ENCODE measurements at regions not wholly inside any gene's neighbourhood (a gene's known extent, or its start where the extent isn't known, plus 50 kb on each side); places are given as distances from the start of the nearest gene placed in this dataset.

- no TSS peak for BruUV-seq (replicated peaks)
- Histone ChIP-seq H3K27me3 (replicated peaks; ENCODE audit: insufficient read depth, low read depth, low read length, poor library complexity) (peaks cover 13% of the 10 kb centered on the region), H3K36me3 (ENCODE audit: insufficient read depth, low read length, poor library complexity, severe bottlenecking) (no peaks in the 10 kb centered on the region), H3K27ac (ENCODE audit: low read depth, low read length, poor library complexity, severe bottlenecking) (no peak overlapping the region), H3K4me1 (ENCODE audit: insufficient read depth, low read length, poor library complexity, severe bottlenecking) (no peaks in the 10 kb centered on the region), H3K9me3 (ENCODE audit: low read depth, low read length, poor library complexity, severe bottlenecking) (no peaks in the 10 kb centered on the region), H3K4me3 (ENCODE audit: low read depth, low read length, poor library complexity, severe bottlenecking) (no peak overlapping the region)
- TF ChIP-seq CTCF (conservative IDR thresholded peaks at IDR 0.05; ENCODE audit: low read depth, low read length) (no peak), EZH2 (IDR thresholded peaks at IDR 0.05; ENCODE audit: borderline replicate concordance, low read depth, low read length, poor library complexity, severe bottlenecking) (no peak)
- ChIA-PET CTCF (no interaction called here), POLR2A (ENCODE audit: low non-redundant PET) (no interaction called here)
- intact Hi-C loops (cut with micrococcal nuclease; ENCODE audit: unreplicated experiment), result no loop called here
- DNase-seq (ENCODE audit: low spot score), result no peak
Observed at GRCh38 chr20:47887477-47888080, 102.3 kb upstream of the SULF2 start.

GRCh38 chr20:47887064-47887463 lies 101.8 kb upstream of the SULF2 start:
- intact Hi-C loops (cut with micrococcal nuclease; ENCODE audit: unreplicated experiment), result no loop called here
- DNase-seq (ENCODE audit: low spot score), result no peak
- Histone ChIP-seq H3K9me3 (ENCODE audit: low read depth, low read length, poor library complexity, severe bottlenecking) (no peaks in the 10 kb centered on the region), H3K27ac (ENCODE audit: low read depth, low read length, poor library complexity, severe bottlenecking) (no peak overlapping the region), H3K4me1 (ENCODE audit: insufficient read depth, low read length, poor library complexity, severe bottlenecking) (no peaks in the 10 kb centered on the region), H3K36me3 (ENCODE audit: insufficient read depth, low read length, poor library complexity, severe bottlenecking) (no peaks in the 10 kb centered on the region), H3K27me3 (replicated peaks; ENCODE audit: insufficient read depth, low read depth, low read length, poor library complexity) (peaks cover 13% of the 10 kb centered on the region), H3K4me3 (ENCODE audit: low read depth, low read length, poor library complexity, severe bottlenecking) (no peak overlapping the region)
- BruUV-seq (replicated peaks), result no TSS peak
- no peak for TF ChIP-seq CTCF (conservative IDR thresholded peaks at IDR 0.05; ENCODE audit: low read depth, low read length)
- no peak for TF ChIP-seq EZH2 (IDR thresholded peaks at IDR 0.05; ENCODE audit: borderline replicate concordance, low read depth, low read length, poor library complexity, severe bottlenecking)
- ChIA-PET CTCF (no interaction called here), POLR2A (ENCODE audit: low non-redundant PET) (no interaction called here)

- no peak for DNase-seq (ENCODE audit: low spot score)
- peaks cover 13% of the 10 kb centered on the region for H3K27me3 ChIP-seq (replicated peaks; ENCODE audit: insufficient read depth, low read depth, low read length, poor library complexity)
- no peak overlapping the region for H3K27ac ChIP-seq (ENCODE audit: low read depth, low read length, poor library complexity, severe bottlenecking)
- ChIA-PET CTCF (no interaction called here), POLR2A (ENCODE audit: low non-redundant PET) (no interaction called here)
- no TSS peak for BruUV-seq (replicated peaks)
- H3K9me3 ChIP-seq (ENCODE audit: low read depth, low read length, poor library complexity, severe bottlenecking), result no peaks in the 10 kb centered on the region
- no peaks in the 10 kb centered on the region for H3K4me1 ChIP-seq (ENCODE audit: insufficient read depth, low read length, poor library complexity, severe bottlenecking)
- intact Hi-C loops (cut with micrococcal nuclease; ENCODE audit: unreplicated experiment), result no loop called here
- no peak overlapping the region for H3K4me3 ChIP-seq (ENCODE audit: low read depth, low read length, poor library complexity, severe bottlenecking)
- no peaks in the 10 kb centered on the region for H3K36me3 ChIP-seq (ENCODE audit: insufficient read depth, low read length, poor library complexity, severe bottlenecking)
- TF ChIP-seq EZH2 (IDR thresholded peaks at IDR 0.05; ENCODE audit: borderline replicate concordance, low read depth, low read length, poor library complexity, severe bottlenecking), result no peak
- TF ChIP-seq CTCF (conservative IDR thresholded peaks at IDR 0.05; ENCODE audit: low read depth, low read length), result no peak
Observed at GRCh38 chr20:47886454-47887041, 101.3 kb upstream of the SULF2 start.

Measured in A673 (cell line).